ENCODE measurements at regions not wholly inside any gene's neighbourhood (a gene's known extent, or its start where the extent isn't known, plus 50 kb on each side); places are given as distances from the start of the nearest gene placed in this dataset.

DNA sequence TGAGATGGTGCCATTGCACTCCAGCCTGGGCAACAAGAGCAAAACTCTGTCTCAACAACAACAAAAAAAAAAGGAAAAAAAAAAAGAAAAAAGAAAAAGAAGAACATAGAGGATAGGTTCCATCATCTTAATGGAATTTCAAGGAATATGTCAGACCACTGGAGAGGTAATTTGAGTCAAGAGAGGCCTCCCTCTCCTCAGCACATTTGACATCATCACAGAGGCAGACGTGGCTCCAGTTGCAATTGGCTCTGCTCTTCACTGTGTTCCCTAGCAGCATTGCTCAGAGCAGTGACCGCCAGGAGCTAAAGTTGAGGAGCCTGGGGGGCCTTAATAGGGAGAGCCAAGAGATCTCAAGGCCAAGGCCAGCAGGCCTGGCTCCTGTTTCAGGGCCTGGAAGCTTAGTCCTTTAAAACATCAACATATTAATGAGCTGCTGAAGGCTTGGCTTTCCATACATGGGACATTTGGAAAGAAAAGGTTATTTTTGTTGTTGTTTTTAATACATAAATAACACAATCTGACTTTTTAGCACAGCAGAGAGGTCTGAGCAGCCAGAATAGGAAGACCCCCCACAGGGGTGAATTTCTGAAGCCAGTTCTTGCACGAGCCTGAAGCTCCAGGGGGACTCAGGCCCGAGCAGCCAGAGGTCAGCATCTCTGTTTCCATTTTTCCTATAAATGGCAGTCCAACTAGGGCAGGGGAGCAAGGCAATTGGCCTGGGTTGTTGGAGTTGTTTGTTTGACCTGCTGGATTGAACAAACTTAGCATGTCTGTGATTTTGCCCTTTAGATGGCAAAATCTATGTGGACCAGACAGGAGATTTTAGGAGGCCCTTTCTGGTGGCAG, 118.3 kb upstream of the FGGY start:
- TF ChIP-seq, protein P1, sequence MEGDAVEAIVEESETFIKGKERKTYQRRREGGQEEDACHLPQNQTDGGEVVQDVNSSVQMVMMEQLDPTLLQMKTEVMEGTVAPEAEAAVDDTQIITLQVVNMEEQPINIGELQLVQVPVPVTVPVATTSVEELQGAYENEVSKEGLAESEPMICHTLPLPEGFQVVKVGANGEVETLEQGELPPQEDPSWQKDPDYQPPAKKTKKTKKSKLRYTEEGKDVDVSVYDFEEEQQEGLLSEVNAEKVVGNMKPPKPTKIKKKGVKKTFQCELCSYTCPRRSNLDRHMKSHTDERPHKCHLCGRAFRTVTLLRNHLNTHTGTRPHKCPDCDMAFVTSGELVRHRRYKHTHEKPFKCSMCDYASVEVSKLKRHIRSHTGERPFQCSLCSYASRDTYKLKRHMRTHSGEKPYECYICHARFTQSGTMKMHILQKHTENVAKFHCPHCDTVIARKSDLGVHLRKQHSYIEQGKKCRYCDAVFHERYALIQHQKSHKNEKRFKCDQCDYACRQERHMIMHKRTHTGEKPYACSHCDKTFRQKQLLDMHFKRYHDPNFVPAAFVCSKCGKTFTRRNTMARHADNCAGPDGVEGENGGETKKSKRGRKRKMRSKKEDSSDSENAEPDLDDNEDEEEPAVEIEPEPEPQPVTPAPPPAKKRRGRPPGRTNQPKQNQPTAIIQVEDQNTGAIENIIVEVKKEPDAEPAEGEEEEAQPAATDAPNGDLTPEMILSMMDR (IDR thresholded peaks at IDR 0.05), result no peak
- no peak for TF ChIP-seq POLR2A (IDR thresholded peaks at IDR 0.05)
- no peak for TF ChIP-seq EP300 (IDR thresholded peaks at IDR 0.05)

All from sigmoid colon (tissue), 4 donors.